ENCODE measurements at regions not wholly inside any gene's neighbourhood (a gene's known extent, or its start where the extent isn't known, plus 50 kb on each side); places are given as distances from the start of the nearest gene placed in this dataset.
"Not testable (repeated sequence)": the region's sequence is repeated elsewhere in the genome, so short reads cannot be mapped to it uniquely, and the experiment has no call there.

GRCh38 chr11:81987829-81988472, 745.7 kb downstream of the FAM181B start:
- peak; percentile 6 for DNase-seq (ENCODE audit: low read depth, low spot score)

- DNase-seq (ENCODE audit: low read depth, low spot score) = no peak
These were observed 747.0 kb downstream of the FAM181B start for GRCh38 chr11:81986556-81987161.

GRCh38 chr11:81979448-81979847, 754.2 kb downstream of the FAM181B start:
- no peak for DNase-seq (ENCODE audit: low read depth, low spot score)

GRCh38 chr11:81975261-81975900, 758.3 kb downstream of the FAM181B start:
- no peak for DNase-seq (ENCODE audit: low read depth, low spot score)

- DNase-seq (ENCODE audit: low read depth, low spot score) = no peak
These were observed 762.8 kb downstream of the FAM181B start for GRCh38 chr11:81970886-81971285.

GRCh38 chr11:81967242-81967641, 766.4 kb downstream of the FAM181B start:
- no peak for DNase-seq (ENCODE audit: low read depth, low spot score)

GRCh38 chr11:81966340-81966739, 767.3 kb downstream of the FAM181B start:
- DNase-seq (ENCODE audit: low read depth, low spot score) = peak; percentile 24

- DNase-seq (ENCODE audit: low read depth, low spot score) = no peak
These were observed 770.6 kb downstream of the FAM181B start for GRCh38 chr11:81963018-81963417.

GRCh38 chr11:81960443-81960842, 773.2 kb downstream of the FAM181B start:
- DNase-seq (ENCODE audit: low read depth, low spot score) = no peak

- DNase-seq (ENCODE audit: low read depth, low spot score) = no peak
These were observed 774.3 kb downstream of the FAM181B start for GRCh38 chr11:81959341-81959740.

GRCh38 chr11:81954301-81954700, 779.4 kb downstream of the FAM181B start:
- not testable (repeated sequence) for DNase-seq (ENCODE audit: low read depth, low spot score)

GRCh38 chr11:81946831-81947230, 786.8 kb downstream of the FAM181B start:
- no peak for DNase-seq (ENCODE audit: low read depth, low spot score)

- no peak for DNase-seq (ENCODE audit: low read depth, low spot score)
These were observed 791.0 kb downstream of the FAM181B start for GRCh38 chr11:81942646-81943045.

GRCh38 chr11:81941998-81942397, 791.7 kb downstream of the FAM181B start:
- no peak for DNase-seq (ENCODE audit: low read depth, low spot score)

GRCh38 chr11:81932303-81932702, 801.4 kb downstream of the FAM181B start:
- no peak for DNase-seq (ENCODE audit: low read depth, low spot score)

GRCh38 chr11:81920205-81920604, 813.5 kb downstream of the FAM181B start:
- DNase-seq (ENCODE audit: low read depth, low spot score) = no peak

- no peak for DNase-seq (ENCODE audit: low read depth, low spot score)
These were observed 817.2 kb downstream of the FAM181B start for GRCh38 chr11:81916451-81916850.

- peak; percentile 2 for DNase-seq (ENCODE audit: low read depth, low spot score)
These were observed 818.6 kb downstream of the FAM181B start for GRCh38 chr11:81915045-81915444.

- DNase-seq (ENCODE audit: low read depth, low spot score) = no peak
These were observed 819.9 kb downstream of the FAM181B start for GRCh38 chr11:81913793-81914192.

GRCh38 chr11:81907996-81908395, 825.7 kb downstream of the FAM181B start:
- DNase-seq (ENCODE audit: low read depth, low spot score) = peak; percentile 29

GRCh38 chr11:81899156-81899555, 834.5 kb downstream of the FAM181B start:
- DNase-seq (ENCODE audit: low read depth, low spot score) = peak; percentile 4

- DNase-seq (ENCODE audit: low read depth, low spot score) = no peak
These were observed 836.0 kb downstream of the FAM181B start for GRCh38 chr11:81897639-81898038.

GRCh38 chr11:81895258-81895657, 838.4 kb downstream of the FAM181B start:
- DNase-seq (ENCODE audit: low read depth, low spot score) = no peak
